ENCODE measurements at regions not wholly inside any gene's neighbourhood (a gene's known extent, or its start where the extent isn't known, plus 50 kb on each side); places are given as distances from the start of the nearest gene placed in this dataset.
"Not testable (repeated sequence)": the region's sequence is repeated elsewhere in the genome, so short reads cannot be mapped to it uniquely, and the experiment has no call there.

GRCh38 chr5:148750614-148751013 lies 75.8 kb upstream of the ADRB2 start (continued):
- TF ChIP-seq ZNF792 (CRISPR knock-in tag; IDR thresholded peaks at IDR 0.05) (no peak), GLMP (CRISPR knock-in tag; IDR thresholded peaks at IDR 0.05; ENCODE audit: borderline replicate concordance) (no peak), SMAD1 (CRISPR knock-in tag; IDR thresholded peaks at IDR 0.05; ENCODE audit: borderline replicate concordance, low read depth) (no peak), KLF16 (CRISPR knock-in tag; IDR thresholded peaks at IDR 0.05) (no peak), LCORL (IDR thresholded peaks at IDR 0.05) (no peak), LCORL (CRISPR knock-in tag; IDR thresholded peaks at IDR 0.05) (no peak), ZBTB25 (CRISPR knock-in tag; IDR thresholded peaks at IDR 0.05) (no peak)

GRCh38 chr5:148751025-148751424 lies 75.4 kb upstream of the ADRB2 start:
- CTCF ChIA-PET (ENCODE audit: low intra/inter-chr PET ratio, low total read pairs) = no interaction called here

GRCh38 chr5:148752375-148752774 lies 74.0 kb upstream of the ADRB2 start:
- BruUV-seq (replicated peaks); POLR2A ChIA-PET; H3K9ac ChIP-seq (ENCODE audit: insufficient read depth, low read depth, low read length); in situ Hi-C loops (cut with HindIII; ENCODE audit: extremely low pct_ligation_motif_present, low pct_unique_long_range_greater_than_20kb); H3K79me2 ChIP-seq (ENCODE audit: insufficient read depth, low read length); H3K4me2 ChIP-seq (ENCODE audit: low read depth, low read length); H3K9me3 ChIP-seq (ENCODE audit: low read length); FAIRE-seq; H3K27ac ChIP-seq (ENCODE audit: extremely low read length, insufficient read depth, low read length); H4K20me1 ChIP-seq (ENCODE audit: insufficient read depth, low read length); H3K4me1 ChIP-seq (ENCODE audit: insufficient read depth, low read length); ATAC-seq; H3K27me3 ChIP-seq (ENCODE audit: control insufficient read depth in 1 of 2, insufficient read depth in 2 of 2, low read length in 2 of 2); DNase-seq (ENCODE audit: low spot score); intact Hi-C loops (cut with micrococcal nuclease; ENCODE audit: unreplicated experiment); CTCF ChIA-PET (ENCODE audit: low intra/inter-chr PET ratio, low total read pairs); H2AFZ ChIP-seq (ENCODE audit: low read length); H3K36me3 ChIP-seq (replicated peaks in 1 of 2; ENCODE audit: control insufficient read depth in 1 of 2, insufficient read depth in 2 of 2, low read length in 2 of 2); H3K4me3 ChIP-seq (replicated peaks in 1 of 3; ENCODE audit: insufficient read depth in 1 of 3, low read depth in 2 of 3, low read length in 3 of 3): not testable (repeated sequence)

More at GRCh38 chr5:148751025-148751424, 75.4 kb upstream of the ADRB2 start:
- no peak overlapping the region for H3K27ac ChIP-seq (ENCODE audit: extremely low read length, insufficient read depth, low read length)
- POLR2A ChIA-PET = no interaction called here
- H4K20me1 ChIP-seq (ENCODE audit: insufficient read depth, low read length) = no peaks in the 10 kb centered on the region
- TF ChIP-seq ATF7 (IDR thresholded peaks at IDR 0.05) = peak; percentile 64
- TF ChIP-seq ATF7 (CRISPR knock-in tag; IDR thresholded peaks at IDR 0.05) = no peak
- TF ChIP-seq ZSCAN29 (CRISPR knock-in tag; conservative IDR thresholded peaks at IDR 0.05) = no peak
- no peak overlapping the region for H3K9ac ChIP-seq (ENCODE audit: insufficient read depth, low read depth, low read length)
- H3K36me3 ChIP-seq (replicated peaks in 1 of 2; ENCODE audit: control insufficient read depth in 1 of 2, insufficient read depth in 2 of 2, low read length in 2 of 2) = no peaks in the 10 kb centered on the region
- no peaks in the 10 kb centered on the region for H3K4me1 ChIP-seq (ENCODE audit: insufficient read depth, low read length)
- no TSS peak for BruUV-seq (replicated peaks)
- no peaks in the 10 kb centered on the region for H3K9me3 ChIP-seq (ENCODE audit: low read length)
- in situ Hi-C loops (cut with HindIII; ENCODE audit: extremely low pct_ligation_motif_present, low pct_unique_long_range_greater_than_20kb) (no loop called here), intact Hi-C loops (cut with micrococcal nuclease; ENCODE audit: unreplicated experiment) (no loop called here)
- no peaks in the 10 kb centered on the region for H3K27me3 ChIP-seq (ENCODE audit: control insufficient read depth in 1 of 2, insufficient read depth in 2 of 2, low read length in 2 of 2)
- FAIRE-seq (no peak), ATAC-seq (no peak), DNase-seq (ENCODE audit: low spot score) (no peak)
- no peaks in the 10 kb centered on the region for H3K79me2 ChIP-seq (ENCODE audit: insufficient read depth, low read length)
- no peak overlapping the region for H3K4me2 ChIP-seq (ENCODE audit: low read depth, low read length)
- no peak overlapping the region for H3K4me3 ChIP-seq (replicated peaks in 1 of 3; ENCODE audit: insufficient read depth in 1 of 3, low read depth in 2 of 3, low read length in 3 of 3)
- H2AFZ ChIP-seq (ENCODE audit: low read length) = no peak overlapping the region
- WGBS (ENCODE audit: low lambda C conversion rate) = 0% methylated on average over 2 of the region's 2 CpGs

Measured in HepG2 (cell line).